SK-N-SH treated with all-trans-retinoic acid at 6 μM for 48 hours (cell line): ENCODE measurements at regions not wholly inside any gene's neighbourhood (a gene's known extent, or its start where the extent isn't known, plus 50 kb on each side); places are given as distances from the start of the nearest gene placed in this dataset.

Source experiments
- ARNTL ChIP-seq: fragments of 450-650 bp; formaldehyde crosslinking; IDR thresholded peaks from 2 replicates; pipeline ENCODE4 v1.5.0; 2020; ENCODE audit warnings: low read depth, mild to moderate bottlenecking, moderate library complexity, borderline replicate concordance
- CSDC2 ChIP-seq: fragments of 250-450 bp; sonication (Bioruptor Pico); IDR thresholded peaks from 2 replicates; pipeline ENCODE4 v1.5.0; 2020; ENCODE audit warnings: mild to moderate bottlenecking, moderate library complexity
- ESRRG ChIP-seq: fragments of 250-450 bp; sonication (Bioruptor Pico); IDR thresholded peaks from 2 replicates; pipeline ENCODE4 v1.6.1; 2021; ENCODE audit warnings: mild to moderate bottlenecking
- OSR1 ChIP-seq: fragments of 250-450 bp; sonication (Bioruptor Pico); IDR thresholded peaks from 2 replicates; pipeline ENCODE4 v1.8.0; 2022; ENCODE audit warnings: moderate library complexity, mild to moderate bottlenecking, inconsistent platforms
- PPARA ChIP-seq: fragments of 250-450 bp; sonication (Bioruptor Pico); IDR thresholded peaks from 2 replicates; pipeline ENCODE4 v1.5.0; 2020; ENCODE audit warnings: mild to moderate bottlenecking, borderline replicate concordance
- RARB ChIP-seq: fragments of 250-450 bp; sonication (Bioruptor Pico); IDR thresholded peaks from 2 replicates; pipeline ENCODE4 v1.8.0; 2021; ENCODE audit warnings: mild to moderate bottlenecking, moderate library complexity
- TOX ChIP-seq: fragments of 250-450 bp; sonication (Bioruptor Pico); IDR thresholded peaks from 2 replicates; pipeline ENCODE4 v1.8.0; 2021; ENCODE audit warnings: mild to moderate bottlenecking, moderate library complexity, borderline replicate concordance
- TSHZ2 ChIP-seq: fragments of 250-450 bp; sonication (Bioruptor Pico); IDR thresholded peaks from 2 replicates; pipeline ENCODE4 v1.5.0; 2020; ENCODE audit warnings: mild to moderate bottlenecking, moderate library complexity
- ZFP3 ChIP-seq: fragments of 250-450 bp; sonication (Bioruptor Pico); IDR thresholded peaks from 2 replicates; pipeline ENCODE4 v1.5.0; 2020; ENCODE audit warnings: mild to moderate bottlenecking, moderate library complexity
- ZNF8 ChIP-seq: fragments of 450-650 bp; formaldehyde crosslinking; IDR thresholded peaks from 2 replicates; pipeline ENCODE4 v1.5.0; 2020; ENCODE audit warnings: mild to moderate bottlenecking, moderate library complexity
- TF ChIP-seq, protein P1 (sequence below): fragments of 250-450 bp; sonication (Bioruptor Pico); IDR thresholded peaks from 2 replicates; pipeline ENCODE4 v1.8.0; 2020; ENCODE audit warnings: mild to moderate bottlenecking, moderate library complexity, borderline replicate concordance
- TF ChIP-seq, protein P2 (sequence below): fragments of 250-450 bp; sonication (Bioruptor Pico); IDR thresholded peaks from 2 replicates; pipeline ENCODE4 v1.5.1; 2020; ENCODE audit warnings: low read depth, mild to moderate bottlenecking, moderate library complexity
- TF ChIP-seq, protein P3 (sequence below): fragments of 250-450 bp; sonication (Bioruptor Pico); IDR thresholded peaks from 2 replicates; pipeline ENCODE4 v1.8.0; 2021; ENCODE audit warnings: low read depth, mild to moderate bottlenecking, moderate library complexity, borderline replicate concordance

DNA sequence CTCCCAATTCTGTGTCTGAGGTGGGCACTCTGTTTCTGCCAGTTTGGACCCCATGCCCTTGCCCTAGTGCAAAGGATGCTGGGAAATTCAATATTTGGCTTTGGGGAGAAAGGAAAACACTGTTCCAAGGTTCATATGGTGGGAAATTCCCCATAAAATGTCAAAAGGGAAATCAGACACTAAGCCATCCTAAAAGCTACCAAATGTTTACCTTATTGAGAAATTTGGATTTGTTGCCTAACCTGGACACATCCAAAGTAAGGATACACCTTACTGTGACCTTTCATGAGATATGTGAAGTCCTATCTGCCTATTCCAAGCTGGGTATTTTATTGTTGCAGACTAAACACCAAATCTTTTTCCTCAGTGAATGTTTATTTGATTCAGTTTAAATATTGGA, 109.1 kb downstream of the CYP26A1 start:
- TF ChIP-seq TSHZ2 (CRISPR knock-in tag), result no peak
- TF ChIP-seq RARB (CRISPR knock-in tag), result no peak
- no peak for TF ChIP-seq OSR1 (CRISPR knock-in tag)
- TF ChIP-seq PPARA (CRISPR knock-in tag), result no peak
- no peak for TF ChIP-seq ZNF8
- TF ChIP-seq CSDC2 (CRISPR knock-in tag), result no peak
- TF ChIP-seq ARNTL, result no peak
- TF ChIP-seq ZFP3 (CRISPR knock-in tag), result no peak
- TF ChIP-seq, protein P1, sequence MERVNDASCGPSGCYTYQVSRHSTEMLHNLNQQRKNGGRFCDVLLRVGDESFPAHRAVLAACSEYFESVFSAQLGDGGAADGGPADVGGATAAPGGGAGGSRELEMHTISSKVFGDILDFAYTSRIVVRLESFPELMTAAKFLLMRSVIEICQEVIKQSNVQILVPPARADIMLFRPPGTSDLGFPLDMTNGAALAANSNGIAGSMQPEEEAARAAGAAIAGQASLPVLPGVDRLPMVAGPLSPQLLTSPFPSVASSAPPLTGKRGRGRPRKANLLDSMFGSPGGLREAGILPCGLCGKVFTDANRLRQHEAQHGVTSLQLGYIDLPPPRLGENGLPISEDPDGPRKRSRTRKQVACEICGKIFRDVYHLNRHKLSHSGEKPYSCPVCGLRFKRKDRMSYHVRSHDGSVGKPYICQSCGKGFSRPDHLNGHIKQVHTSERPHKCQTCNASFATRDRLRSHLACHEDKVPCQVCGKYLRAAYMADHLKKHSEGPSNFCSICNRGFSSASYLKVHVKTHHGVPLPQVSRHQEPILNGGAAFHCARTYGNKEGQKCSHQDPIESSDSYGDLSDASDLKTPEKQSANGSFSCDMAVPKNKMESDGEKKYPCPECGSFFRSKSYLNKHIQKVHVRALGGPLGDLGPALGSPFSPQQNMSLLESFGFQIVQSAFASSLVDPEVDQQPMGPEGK, result no peak
- TF ChIP-seq, protein P2, sequence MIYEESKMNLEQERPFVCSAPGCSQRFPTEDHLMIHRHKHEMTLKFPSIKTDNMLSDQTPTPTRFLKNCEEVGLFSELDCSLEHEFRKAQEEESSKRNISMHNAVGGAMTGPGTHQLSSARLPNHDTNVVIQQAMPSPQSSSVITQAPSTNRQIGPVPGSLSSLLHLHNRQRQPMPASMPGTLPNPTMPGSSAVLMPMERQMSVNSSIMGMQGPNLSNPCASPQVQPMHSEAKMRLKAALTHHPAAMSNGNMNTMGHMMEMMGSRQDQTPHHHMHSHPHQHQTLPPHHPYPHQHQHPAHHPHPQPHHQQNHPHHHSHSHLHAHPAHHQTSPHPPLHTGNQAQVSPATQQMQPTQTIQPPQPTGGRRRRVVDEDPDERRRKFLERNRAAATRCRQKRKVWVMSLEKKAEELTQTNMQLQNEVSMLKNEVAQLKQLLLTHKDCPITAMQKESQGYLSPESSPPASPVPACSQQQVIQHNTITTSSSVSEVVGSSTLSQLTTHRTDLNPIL, result no peak
- TF ChIP-seq, protein P3, sequence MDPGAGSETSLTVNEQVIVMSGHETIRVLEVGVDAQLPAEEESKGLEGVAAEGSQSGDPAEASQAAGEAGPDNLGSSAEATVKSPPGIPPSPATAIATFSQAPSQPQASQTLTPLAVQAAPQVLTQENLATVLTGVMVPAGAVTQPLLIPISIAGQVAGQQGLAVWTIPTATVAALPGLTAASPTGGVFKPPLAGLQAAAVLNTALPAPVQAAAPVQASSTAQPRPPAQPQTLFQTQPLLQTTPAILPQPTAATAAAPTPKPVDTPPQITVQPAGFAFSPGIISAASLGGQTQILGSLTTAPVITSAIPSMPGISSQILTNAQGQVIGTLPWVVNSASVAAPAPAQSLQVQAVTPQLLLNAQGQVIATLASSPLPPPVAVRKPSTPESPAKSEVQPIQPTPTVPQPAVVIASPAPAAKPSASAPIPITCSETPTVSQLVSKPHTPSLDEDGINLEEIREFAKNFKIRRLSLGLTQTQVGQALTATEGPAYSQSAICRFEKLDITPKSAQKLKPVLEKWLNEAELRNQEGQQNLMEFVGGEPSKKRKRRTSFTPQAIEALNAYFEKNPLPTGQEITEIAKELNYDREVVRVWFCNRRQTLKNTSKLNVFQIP (CRISPR knock-in tag), result no peak
- no peak for TF ChIP-seq TOX (CRISPR knock-in tag)
- no peak for TF ChIP-seq ESRRG (CRISPR knock-in tag)
